NCI-H510A treated with DMSO at 0.1 percent for 48 hours (cell line): ENCODE measurements at regions not wholly inside any gene's neighbourhood (a gene's known extent, or its start where the extent isn't known, plus 50 kb on each side); places are given as distances from the start of the nearest gene placed in this dataset.
A peak's percentile ranks its signal among the peaks of the same experiment; 100 is the strongest.
"Not testable (repeated sequence)": the region's sequence is repeated elsewhere in the genome, so short reads cannot be mapped to it uniquely, and the experiment has no call there.

Source experiments
- DNase-seq: peaks from one replicate; lab custom pipeline; 2025; lab: John Stamatoyannopoulos, UW

GRCh38 chr18:65287652-65288051 is 463.2 kb upstream of the CDH7 start:
- DNase-seq, result peak; percentile 94

GRCh38 chr18:65282096-65282495 is 468.7 kb upstream of the CDH7 start:
- DNase-seq, result no peak

- DNase-seq, result no peak
Measured at GRCh38 chr18:65279668-65280305, 471.0 kb upstream of the CDH7 start.

GRCh38 chr18:65278939-65279667 is 471.7 kb upstream of the CDH7 start:
- DNase-seq, result no peak

GRCh38 chr18:65269375-65269774 is 481.4 kb upstream of the CDH7 start:
- DNase-seq, result no peak

DNA sequence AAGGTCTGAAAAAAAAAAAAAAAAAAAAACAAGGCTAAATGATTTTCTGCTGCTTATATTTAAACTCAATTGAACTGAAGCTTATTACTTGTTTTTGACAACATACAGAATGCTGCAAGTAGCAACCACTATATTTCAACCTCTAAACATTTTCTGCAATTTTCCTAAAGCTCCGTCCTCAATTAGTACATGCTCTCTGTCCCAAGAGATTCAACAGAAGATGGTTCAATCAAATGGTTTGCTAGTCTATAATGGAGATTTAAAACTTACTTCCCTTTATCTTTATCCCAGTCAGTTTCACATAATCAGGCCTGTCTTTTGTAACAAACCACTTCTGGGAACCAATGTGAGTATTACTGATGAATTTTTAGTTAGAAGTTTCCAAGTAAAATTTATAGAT is 485.1 kb upstream of the CDH7 start:
- DNase-seq, result no peak

- DNase-seq, result no peak
Measured at GRCh38 chr18:65260030-65260429, 490.8 kb upstream of the CDH7 start.

GRCh38 chr18:65259403-65259802 is 491.4 kb upstream of the CDH7 start:
- no peak for DNase-seq

DNA sequence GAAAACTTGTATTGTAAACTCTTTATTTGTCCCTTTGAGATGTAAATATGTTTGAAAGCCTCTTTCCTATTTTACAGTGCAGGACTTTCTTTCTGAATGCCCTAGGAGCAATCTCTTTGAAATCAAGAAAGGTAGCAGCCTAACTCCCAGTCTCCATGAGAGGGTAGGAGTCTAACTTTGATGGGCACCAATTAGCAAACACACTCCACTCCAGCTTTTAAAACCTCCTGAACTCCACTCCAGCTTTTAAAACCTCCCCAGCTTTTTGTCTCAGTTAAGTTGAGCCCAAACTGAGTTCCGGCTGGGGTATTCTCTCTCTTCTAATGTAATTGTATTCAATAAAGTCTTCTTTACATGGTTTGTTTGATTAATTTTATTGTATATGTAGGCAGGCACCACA is 493.7 kb upstream of the CDH7 start:
- DNase-seq, result no peak

- DNase-seq, result no peak
Measured at GRCh38 chr18:65255417-65255816, 495.4 kb upstream of the CDH7 start.

DNA sequence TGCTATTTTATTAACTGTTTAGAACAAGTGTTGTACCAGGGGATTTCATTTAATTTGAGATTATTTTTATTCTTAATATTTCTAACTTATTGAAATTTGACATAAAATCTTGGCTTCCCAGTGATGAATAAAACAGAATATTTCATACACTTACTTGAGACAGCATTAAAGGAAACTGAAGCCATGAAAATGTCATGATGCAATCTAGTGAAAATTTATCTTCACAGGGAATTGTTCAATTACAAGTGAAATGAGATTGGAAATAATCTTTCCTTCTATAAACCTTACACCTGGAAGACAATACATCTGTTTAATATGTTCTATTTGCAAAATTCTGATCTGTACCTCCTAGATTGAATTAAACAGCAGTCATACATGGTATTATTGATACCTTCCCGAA is 511.0 kb upstream of the CDH7 start:
- DNase-seq, result no peak

DNA sequence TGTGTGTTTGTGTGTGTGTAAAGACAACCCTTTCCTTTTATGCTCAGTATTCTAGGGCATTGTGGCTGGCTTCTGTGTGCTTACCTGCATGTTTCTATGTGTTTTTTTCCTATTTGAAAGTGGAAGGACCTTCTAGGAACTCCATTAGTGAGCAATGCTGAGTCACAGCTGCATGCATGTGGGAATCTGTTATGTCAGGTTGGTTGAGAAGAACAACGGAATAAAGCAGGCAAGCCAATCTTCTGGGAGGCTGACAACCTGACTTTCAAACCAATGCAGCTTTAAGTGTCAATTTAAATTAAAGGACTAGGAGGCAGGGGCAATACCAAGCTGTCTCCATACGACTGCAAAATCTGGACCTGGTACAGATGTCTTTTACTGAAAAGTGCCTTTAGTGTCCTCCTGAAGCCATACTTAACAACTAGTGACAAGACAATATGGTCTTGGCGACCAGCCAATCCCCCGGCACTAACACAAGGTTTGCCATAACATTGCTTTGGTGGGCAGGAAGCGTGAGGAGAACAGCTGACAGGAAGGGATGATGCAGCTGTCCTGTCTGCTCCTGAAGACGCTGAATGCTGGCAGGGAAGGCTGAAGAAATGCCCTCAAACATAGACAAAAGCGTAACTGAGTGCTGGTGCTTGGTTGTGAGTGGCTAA is 514.7 kb upstream of the CDH7 start:
- peak; percentile 85 for DNase-seq

DNA sequence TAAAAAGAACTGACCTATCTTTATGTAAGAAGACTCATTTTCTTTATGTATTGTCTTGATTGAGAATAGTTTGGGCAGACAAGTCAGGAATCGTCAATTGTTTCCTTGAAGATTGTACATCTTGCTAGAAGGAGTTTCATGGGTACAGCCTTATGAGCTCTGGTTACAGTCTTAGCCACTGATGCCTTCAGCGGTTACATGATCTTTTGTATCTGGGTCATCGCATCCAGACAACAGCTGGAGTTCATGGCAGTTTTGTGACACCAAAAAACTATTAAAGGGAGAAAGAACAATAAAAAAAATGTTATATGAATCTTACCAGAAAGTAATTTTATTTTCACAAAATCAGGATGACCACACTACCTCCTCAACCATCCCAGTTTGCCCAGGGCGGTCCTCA is 520.5 kb upstream of the CDH7 start:
- DNase-seq, result no peak

GRCh38 chr18:65227970-65228369 is 522.8 kb upstream of the CDH7 start:
- no peak for DNase-seq

DNA sequence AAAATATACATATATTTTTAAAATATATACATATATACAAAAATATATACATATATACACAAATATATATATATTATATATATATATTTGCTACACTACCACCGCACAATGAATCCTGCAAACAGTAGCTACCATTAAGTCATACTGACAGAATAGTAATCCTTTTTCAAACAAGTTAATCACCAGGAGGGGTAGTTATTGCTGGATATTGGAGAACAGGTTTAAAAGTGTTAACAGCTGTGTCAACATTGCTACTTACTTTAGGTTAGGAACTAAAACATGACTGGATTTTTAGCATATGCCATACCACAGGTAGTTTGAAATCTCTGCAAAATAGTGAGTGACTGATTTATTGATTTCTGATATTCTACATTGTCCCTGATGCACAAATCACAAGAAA is 529.1 kb upstream of the CDH7 start:
- peak; percentile 90 for DNase-seq

DNA sequence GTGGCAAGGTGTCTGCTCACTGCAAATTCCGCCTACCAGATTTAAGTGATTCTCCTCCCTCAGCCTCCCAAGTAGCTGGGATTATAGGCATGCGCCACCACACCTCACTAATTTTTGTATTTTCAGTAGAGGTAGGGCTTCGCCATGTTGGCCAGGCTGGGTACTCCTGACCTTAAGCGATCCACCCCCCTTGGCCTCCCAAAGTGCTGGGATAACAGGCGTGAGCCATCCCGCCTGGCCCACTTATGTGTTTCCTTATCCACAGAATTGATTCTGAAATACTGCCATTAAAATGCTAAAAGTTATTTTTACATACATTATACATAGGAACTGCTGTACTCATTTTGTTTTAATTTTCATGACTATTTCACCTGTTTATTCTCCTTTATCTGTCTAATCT is 529.7 kb upstream of the CDH7 start:
- no peak for DNase-seq

DNA sequence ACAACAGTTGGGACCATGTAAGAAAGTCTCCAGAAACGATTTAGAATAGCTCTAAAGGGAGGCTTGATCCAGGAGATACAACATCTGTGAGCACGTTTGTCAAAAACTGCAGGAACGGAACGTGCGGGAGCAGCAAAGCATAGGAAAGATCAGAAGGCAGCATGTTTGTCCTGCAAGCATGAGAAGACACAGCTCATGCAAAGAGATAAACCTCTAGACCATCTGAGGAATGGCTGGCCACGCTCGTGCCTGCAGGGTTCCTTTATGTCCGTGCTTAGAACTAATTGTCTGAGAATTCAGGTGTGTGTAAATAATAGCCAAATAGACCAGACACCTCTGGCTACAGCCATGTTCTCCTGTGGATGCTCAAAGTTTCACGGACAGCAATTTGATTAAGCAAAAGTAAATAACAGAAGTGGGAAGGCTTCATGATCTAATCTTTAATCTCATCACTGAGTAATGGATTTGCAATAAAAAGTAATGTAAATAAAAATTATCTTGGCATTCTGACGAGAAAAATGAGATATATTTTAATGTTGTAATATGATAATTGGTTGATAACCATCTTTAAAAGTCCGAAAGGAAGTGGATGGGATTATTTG is 534.8 kb upstream of the CDH7 start:
- peak; percentile 26 for DNase-seq

- no peak for DNase-seq
Measured at GRCh38 chr18:65214456-65214855, 536.4 kb upstream of the CDH7 start.

DNA sequence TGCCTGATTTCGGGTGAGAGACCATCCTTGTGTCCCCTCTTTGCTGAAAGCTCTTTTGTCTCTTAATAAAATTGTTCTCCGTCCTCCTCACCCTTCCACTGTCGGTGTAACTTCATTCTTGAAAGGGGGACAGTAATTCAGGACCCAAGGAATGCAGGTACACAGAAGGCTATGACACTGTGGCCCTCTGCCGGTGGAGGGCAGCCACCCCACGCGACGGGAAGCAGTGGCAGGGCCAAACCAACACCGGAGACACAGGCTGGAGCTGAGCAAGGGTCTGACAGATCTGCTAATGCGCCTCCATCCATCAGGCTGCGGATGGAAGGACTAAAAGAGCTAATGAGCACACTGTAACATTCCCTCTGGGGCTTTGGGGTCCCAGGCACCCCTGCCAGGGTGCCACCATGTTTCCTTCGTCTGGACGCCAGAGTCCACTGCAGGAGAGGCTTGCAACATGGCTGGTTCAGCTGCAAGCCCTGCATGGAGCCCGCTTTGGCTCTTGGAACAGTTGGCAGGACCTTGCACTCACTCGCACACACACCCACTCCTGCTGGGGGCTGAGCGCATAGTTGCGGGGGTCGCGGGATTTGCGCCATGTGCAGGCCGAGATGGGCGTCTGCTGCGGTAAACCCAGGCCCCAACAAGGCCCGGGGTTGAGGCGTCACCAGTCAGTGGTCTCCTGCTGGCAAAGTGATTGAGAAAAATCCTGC is 544.1 kb upstream of the CDH7 start:
- no peak for DNase-seq

DNA sequence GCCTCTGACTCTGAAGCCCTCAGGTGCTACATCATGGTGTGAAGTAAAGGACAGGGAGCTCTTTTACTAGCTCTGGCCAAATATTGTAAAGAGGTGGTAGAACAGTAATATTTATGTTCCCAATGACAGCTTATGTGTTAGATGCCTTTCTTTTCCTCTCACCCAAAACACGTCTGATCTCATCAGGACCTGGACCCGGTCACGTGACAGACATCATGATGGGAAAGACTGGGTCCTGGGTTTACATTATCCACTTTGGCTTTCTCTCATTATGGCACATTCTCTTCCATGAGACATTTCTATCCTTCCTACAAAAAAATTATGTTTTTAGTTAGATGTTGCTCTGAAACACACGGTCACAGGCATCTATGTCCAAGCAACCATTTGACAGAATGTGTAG is 548.7 kb upstream of the CDH7 start:
- no peak for DNase-seq

GRCh38 chr18:65175681-65176080 is 575.1 kb upstream of the CDH7 start:
- DNase-seq, result no peak

DNA sequence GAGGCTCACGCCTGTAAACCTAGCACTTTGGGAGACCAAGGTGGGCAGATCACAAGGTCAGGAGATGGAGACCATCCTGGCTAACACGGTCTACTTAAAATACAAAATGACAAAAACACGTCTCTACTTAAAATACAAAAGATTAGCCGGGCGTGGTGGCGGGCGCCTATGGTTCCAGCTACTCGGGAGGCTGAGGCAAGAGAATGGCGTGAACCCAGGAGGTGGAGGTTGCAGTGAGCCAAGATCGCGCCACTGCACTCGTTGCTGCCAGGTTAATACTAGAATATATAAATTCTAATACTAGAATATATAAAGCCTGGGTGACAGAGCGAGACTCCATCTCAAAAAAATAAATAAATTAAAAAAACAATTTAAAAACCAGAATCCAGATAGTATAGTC is 588.7 kb upstream of the CDH7 start:
- not testable (repeated sequence) for DNase-seq
